Esophagus (tissue), 2 donors: ENCODE measurements at regions not wholly inside any gene's neighbourhood (a gene's known extent, or its start where the extent isn't known, plus 50 kb on each side); places are given as distances from the start of the nearest gene placed in this dataset.

ENCODE experiments used
- H3K27ac ChIP-seq, 2 donors: one replicate each; pipeline ENCODE4 v1.5.1; 2013; ENCODE audit warnings: low read depth in 2 of 2, mild to moderate bottlenecking in 2 of 2, inconsistent platforms in 1 of 2, low read length in 1 of 2, moderate library complexity in 1 of 2
- H3K27me3 ChIP-seq, 2 donors: one replicate each; pipeline ENCODE4 v1.6.1; 2013; ENCODE audit warnings: low read length in 2 of 2, control low read depth in 1 of 2, mild to moderate bottlenecking in 1 of 2; ENCODE audit not compliant: insufficient read depth in 2 of 2, control insufficient read depth in 1 of 2
- H3K36me3 ChIP-seq, 2 donors: one replicate each; pipeline ENCODE4 v1.6.1; 2013; ENCODE audit warnings: low read length in 1 of 2; ENCODE audit not compliant: control insufficient read depth in 2 of 2, insufficient read depth in 2 of 2
- H3K4me1 ChIP-seq, 2 donors: one replicate each; pipeline ENCODE4 v1.6.1; 2013; ENCODE audit warnings: low read length in 1 of 2; ENCODE audit not compliant: control insufficient read depth in 2 of 2, insufficient read depth in 2 of 2
- H3K4me3 ChIP-seq, 2 donors: one replicate each; pipeline ENCODE4 v1.5.1; 2013; ENCODE audit warnings: low read length in 2 of 2, mild to moderate bottlenecking in 2 of 2, low read depth in 1 of 2, moderate library complexity in 1 of 2
- H3K9me3 ChIP-seq, 2 donors: one replicate each; pipeline ENCODE4 v1.6.1; 2013; ENCODE audit warnings: mild to moderate bottlenecking in 2 of 2, low read depth in 1 of 2, low read length in 1 of 2, moderate library complexity in 1 of 2; ENCODE audit not compliant: control insufficient read depth in 2 of 2, insufficient read depth in 1 of 2
- WGBS, 2 donors: extraction: QIAGEN DNeasy Blood & Tissue Kit; methylation state at CpG; one replicate each; pipeline ENCODE4 v1.1.7; 2013; 5-methylcytosine and 5-hydroxymethylcytosine counted together
- donor health status: healthy with polysubstance abuse.
- donor health status: Bipolar disorder and iron deficiency.

DNA sequence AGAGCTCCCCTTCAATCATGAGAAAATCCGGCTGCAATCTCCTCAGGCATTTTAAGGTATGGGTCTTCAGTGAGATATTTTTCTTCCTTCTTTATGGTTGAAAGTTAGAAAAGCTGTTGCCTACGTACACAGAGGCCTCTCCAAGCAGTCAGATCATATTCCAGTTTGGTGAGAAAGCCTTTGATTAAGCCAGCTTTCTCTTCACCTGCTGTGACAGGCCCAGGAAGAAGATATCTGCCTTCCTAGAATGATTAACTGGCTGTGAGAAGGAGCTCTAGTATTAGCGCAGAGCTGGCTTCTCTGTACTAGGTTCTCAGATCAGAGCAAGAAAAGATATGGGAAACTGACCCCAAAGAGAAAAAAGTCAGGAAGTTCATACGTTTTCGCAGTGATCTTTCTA is 585.0 kb upstream of the CHAC2 start:
- no peak overlapping the region for H3K4me3 ChIP-seq
- H3K27me3 ChIP-seq, result no peaks in the 10 kb centered on the region
- no peaks in the 10 kb centered on the region for H3K4me1 ChIP-seq
- H3K36me3 ChIP-seq, result no peaks in the 10 kb centered on the region
- H3K9me3 ChIP-seq, result no peaks in the 10 kb centered on the region
- H3K27ac ChIP-seq, result no peak overlapping the region
- 42 to 51% methylated on average over 5 of the region's 5 CpGs for WGBS, 2 donors

DNA sequence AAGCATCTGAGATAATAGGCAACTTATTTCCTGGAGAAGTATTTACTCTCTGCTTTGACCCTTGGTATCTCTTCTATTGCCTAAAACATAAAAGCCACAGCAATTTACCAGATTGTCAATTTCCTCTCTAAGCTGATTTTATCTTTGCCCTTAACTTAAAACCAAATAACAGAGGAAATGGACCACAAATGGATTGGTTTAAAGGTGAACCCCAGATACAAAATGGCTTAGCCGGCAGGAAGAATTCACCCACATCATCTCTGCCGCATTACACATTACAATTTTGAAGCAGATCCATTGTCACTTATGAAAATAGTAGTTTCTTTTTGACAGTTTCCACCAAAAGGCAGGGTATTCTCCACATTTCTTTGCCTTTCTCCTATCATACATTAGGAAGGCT is 585.8 kb upstream of the CHAC2 start:
- WGBS, 2 donors, result 69 to 75% methylated on average over 2 of the region's 2 CpGs
- H3K27me3 ChIP-seq, result no peaks in the 10 kb centered on the region
- no peak overlapping the region for H3K4me3 ChIP-seq
- H3K27ac ChIP-seq, result no peak overlapping the region
- H3K9me3 ChIP-seq, result no peaks in the 10 kb centered on the region
- no peaks in the 10 kb centered on the region for H3K36me3 ChIP-seq
- no peaks in the 10 kb centered on the region for H3K4me1 ChIP-seq

DNA sequence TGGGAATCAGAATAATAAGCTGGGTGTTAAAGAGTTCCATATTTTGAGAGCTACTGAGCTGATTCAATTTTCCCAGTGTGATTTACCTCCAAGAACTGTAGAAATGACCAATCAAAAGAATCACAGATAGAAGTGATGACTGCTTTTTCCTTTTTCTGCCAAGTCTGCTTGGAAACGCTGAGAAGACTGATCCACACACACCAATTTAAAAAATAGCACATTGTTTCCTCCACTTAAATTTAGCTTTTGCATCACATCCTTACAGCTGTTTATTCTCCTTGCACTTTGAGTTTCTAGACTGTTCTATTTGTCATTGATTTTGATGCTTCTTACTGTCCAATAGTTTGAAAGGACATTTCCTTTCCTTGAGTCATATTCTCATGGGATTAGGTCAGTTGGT is 590.3 kb upstream of the CHAC2 start:
- H3K27ac ChIP-seq, result no peak overlapping the region
- H3K9me3 ChIP-seq, result no peaks in the 10 kb centered on the region
- H3K36me3 ChIP-seq, result no peaks in the 10 kb centered on the region
- no peaks in the 10 kb centered on the region for H3K4me1 ChIP-seq
- 62% methylated on average over 1 of the region's 1 CpG for WGBS, 2 donors
- no peaks in the 10 kb centered on the region for H3K27me3 ChIP-seq
- no peak overlapping the region for H3K4me3 ChIP-seq

DNA sequence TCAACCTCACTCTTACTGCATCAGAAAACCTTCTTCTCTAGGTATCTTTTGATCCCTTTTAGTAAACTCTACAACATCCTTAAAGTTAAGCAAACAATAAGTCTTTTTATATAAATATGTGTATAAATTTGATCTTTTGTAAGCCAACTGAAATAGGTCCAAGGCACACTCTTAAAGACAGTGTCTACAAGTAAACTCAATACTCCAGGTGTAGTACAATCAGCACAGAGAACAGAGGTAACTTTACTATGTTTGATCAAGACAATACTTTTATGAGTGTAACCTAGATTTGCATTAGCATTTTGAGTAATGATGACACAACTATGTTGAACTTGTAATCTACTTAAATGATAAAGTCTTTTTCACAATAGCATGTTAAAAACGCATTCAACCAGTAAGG is 593.1 kb upstream of the CHAC2 start:
- WGBS, 2 donors, result 72 to 83% methylated on average over 1 of the region's 1 CpG
- H3K36me3 ChIP-seq, result no peaks in the 10 kb centered on the region
- H3K27ac ChIP-seq, result no peak overlapping the region
- no peaks in the 10 kb centered on the region for H3K9me3 ChIP-seq
- H3K27me3 ChIP-seq, result no peaks in the 10 kb centered on the region
- no peak overlapping the region for H3K4me3 ChIP-seq
- no peaks in the 10 kb centered on the region for H3K4me1 ChIP-seq

DNA sequence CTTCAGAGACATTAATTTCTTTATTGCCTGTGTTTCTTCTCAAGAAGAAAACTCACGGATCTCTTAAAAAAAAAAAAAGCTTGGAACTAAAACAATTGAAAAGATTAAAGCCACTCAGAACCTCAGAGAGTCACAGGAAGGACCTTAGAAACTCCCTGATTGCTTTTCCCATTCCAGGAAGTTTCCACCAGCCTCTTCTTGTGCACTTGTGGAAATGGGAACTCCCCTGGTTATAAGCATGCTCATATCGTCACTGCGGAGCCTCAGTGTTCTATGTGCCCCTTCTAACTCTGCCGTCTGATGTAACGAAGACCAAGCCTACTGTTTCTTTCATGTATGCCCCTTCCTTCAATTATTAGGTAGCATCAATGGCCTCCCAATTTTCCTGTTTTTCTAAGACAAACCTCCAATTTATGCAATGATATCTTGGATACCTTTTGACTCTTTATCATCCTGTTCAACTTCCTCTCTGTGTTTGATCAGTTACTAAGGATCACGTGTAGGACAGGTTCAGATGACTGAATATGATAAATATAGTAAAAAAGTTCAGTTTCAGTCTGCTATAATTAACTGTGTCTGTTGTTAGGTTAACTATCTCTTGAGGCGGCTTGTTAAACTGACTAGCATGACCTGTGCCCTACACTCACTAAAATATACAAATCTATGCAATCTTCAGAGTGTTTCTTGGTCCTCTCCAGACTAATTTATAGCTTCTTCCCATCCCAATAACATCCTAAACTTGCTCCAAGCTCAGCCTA is 593.7 kb upstream of the CHAC2 start:
- Histone ChIP-seq H3K27me3 (no peaks in the 10 kb centered on the region), H3K9me3 (no peaks in the 10 kb centered on the region), H3K4me1 (no peaks in the 10 kb centered on the region), H3K4me3 (no peak overlapping the region), H3K36me3 (no peaks in the 10 kb centered on the region), H3K27ac (no peak overlapping the region)
- 72 to 73% methylated on average over 7 of the region's 7 CpGs for WGBS, 2 donors

DNA sequence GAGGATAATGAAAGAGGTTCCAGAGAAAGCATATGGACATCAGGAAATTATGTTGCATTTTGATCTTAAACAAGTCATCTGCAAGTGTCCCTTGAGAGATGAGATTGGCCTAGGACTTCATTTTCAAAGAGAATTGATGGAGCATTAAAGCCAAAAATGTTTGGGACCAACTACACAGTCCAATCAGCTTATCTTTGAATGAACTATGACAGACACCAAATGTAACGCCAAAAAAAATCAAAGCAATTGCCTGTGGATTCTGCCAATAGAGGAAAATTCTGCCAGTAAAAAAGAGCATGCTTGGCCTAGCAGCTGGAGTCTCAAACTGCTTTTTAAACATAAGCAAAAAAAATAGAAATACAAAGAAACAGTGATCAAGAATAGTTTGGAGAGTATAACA is 594.5 kb upstream of the CHAC2 start:
- Histone ChIP-seq H3K9me3 (no peaks in the 10 kb centered on the region), H3K27ac (no peak overlapping the region), H3K36me3 (no peaks in the 10 kb centered on the region), H3K27me3 (no peaks in the 10 kb centered on the region), H3K4me1 (no peaks in the 10 kb centered on the region), H3K4me3 (no peak overlapping the region)
- WGBS, 2 donors, result 29 to 44% methylated on average over 1 of the region's 1 CpG

DNA sequence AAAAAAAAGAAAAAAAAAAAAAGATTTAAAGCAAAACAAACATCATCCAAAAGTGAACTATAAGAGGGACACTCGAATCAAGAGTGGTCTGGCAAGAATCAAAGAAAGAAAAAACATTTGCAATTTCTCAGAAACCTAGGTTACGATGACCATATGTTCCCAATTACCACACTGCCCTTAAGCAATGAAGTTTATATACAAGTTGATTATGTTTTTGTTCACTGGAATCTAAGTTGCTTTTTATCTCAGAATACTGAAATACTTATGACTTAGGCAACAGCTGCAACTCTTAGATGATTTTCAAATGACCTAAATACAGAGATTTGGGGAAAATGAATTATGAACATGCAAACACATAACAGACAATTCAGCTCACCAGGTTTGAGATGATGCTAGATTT is 597.1 kb upstream of the CHAC2 start:
- Histone ChIP-seq H3K4me3 (no peak overlapping the region), H3K4me1 (no peaks in the 10 kb centered on the region), H3K27ac (no peak overlapping the region), H3K9me3 (no peaks in the 10 kb centered on the region), H3K36me3 (no peaks in the 10 kb centered on the region), H3K27me3 (no peaks in the 10 kb centered on the region)
- whole genome bisulfite sequencing, 2 donors, result 55 to 56% methylated on average over 2 of the region's 2 CpGs

DNA sequence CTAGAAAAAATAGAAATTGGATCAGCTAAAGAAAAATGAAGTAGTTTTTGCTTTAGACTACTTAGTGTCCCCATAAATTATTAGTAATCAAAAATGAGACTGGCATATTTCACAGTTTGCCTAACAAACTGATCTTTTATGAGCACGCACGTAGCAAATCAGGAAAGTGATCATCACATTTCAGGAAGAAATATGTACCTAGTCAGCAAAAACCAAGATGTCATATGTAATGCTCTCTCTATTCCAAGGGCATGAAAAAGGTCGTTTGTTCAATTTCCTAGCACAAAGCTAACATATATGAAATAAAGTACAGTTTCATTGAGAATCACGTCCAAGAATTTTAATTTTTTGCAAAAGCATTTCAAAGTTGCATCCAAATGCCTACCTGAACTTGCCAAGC is 600.4 kb upstream of the CHAC2 start:
- 81 to 84% methylated on average over 4 of the region's 4 CpGs for WGBS, 2 donors
- Histone ChIP-seq H3K4me3 (no peak overlapping the region), H3K36me3 (no peaks in the 10 kb centered on the region), H3K27me3 (no peaks in the 10 kb centered on the region), H3K9me3 (no peaks in the 10 kb centered on the region), H3K27ac (no peak overlapping the region), H3K4me1 (no peaks in the 10 kb centered on the region)

DNA sequence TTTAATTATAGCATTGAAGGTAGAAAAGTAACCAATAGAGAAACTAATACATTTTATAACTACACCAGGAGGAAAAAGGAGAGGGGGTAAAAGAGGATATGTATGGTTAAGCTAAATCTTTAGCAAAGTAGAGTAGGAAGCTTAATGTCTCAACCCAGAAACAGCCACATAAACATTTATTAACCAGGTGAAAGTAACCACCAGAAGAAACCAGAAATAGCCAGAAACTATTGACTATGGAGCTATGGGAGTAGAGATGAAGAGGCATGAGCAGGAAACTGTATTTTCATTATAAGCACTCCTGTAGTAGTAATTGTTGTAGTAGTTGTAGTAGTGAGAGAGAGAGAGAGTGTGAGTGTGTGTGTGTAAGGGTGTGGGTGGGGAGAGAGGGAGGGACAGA is 617.5 kb upstream of the CHAC2 start:
- Histone ChIP-seq H3K4me1 (no peaks in the 10 kb centered on the region), H3K27ac (no peak overlapping the region), H3K9me3 (peaks cover 0 to 3% of the 10 kb centered on the region in 2 donors), H3K36me3 (no peaks in the 10 kb centered on the region), H3K4me3 (no peak overlapping the region), H3K27me3 (no peaks in the 10 kb centered on the region)

DNA sequence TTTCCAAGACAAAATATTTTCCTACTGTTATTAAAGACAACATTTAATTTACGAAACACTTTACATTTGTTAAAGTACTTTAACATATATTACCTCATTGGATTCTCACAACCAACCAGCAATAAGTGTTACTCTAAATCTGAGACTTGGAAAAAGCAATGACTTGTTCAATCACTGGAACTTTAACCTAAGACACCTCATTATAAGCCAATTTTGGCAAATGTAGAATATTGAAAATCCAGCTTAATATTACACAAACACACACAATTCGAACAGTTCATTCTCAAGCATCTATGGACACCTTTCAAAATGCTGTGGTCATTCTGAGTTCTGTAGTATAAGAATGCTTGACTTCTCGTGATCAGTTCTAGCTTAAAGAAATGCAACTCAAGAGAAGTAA is 619.4 kb upstream of the CHAC2 start:
- Histone ChIP-seq H3K9me3 (peaks cover 0 to 3% of the 10 kb centered on the region in 2 donors), H3K27ac (no peak overlapping the region), H3K36me3 (no peaks in the 10 kb centered on the region), H3K4me3 (no peak overlapping the region), H3K27me3 (no peaks in the 10 kb centered on the region), H3K4me1 (no peaks in the 10 kb centered on the region)
- 27 to 33% methylated on average over 3 of the region's 3 CpGs for WGBS, 2 donors
